Esophagus muscularis mucosa (tissue), 4 donors: ENCODE measurements at regions not wholly inside any gene's neighbourhood (a gene's known extent, or its start where the extent isn't known, plus 50 kb on each side); places are given as distances from the start of the nearest gene placed in this dataset.

Experiments
- DNase-seq: peaks from one replicate; pipeline ENCODE4 v3.0.0-alpha.2; 2017; ENCODE audit errors: extremely low spot score
- H3K27ac ChIP-seq, 4 donors: fragments of 200-600 bp; sonication (generic); replicated peaks in 1 of 4; 1 replicate in 3 of 4; 2 replicates in 1 of 4; pipeline ENCODE4 v1.5.1; 2016 to 2019; ENCODE audit warnings: mild to moderate bottlenecking in 1 of 4
- H3K27me3 ChIP-seq, 4 donors: fragments of 200-600 bp; sonication (generic); one replicate each; pipeline versions ENCODE4 v1.5.1 to v1.6.0; 2016 to 2019
- H3K36me3 ChIP-seq, 4 donors: fragments of 200-600 bp; sonication (generic); one replicate each; pipeline ENCODE4 v1.5.1; 2016 to 2019
- H3K4me1 ChIP-seq, 4 donors: fragments of 200-600 bp; sonication (generic); one replicate each; pipeline ENCODE4 v1.5.1; 2016 to 2019
- H3K4me3 ChIP-seq, 4 donors: fragments of 200-600 bp; sonication (generic); 1 replicate in 2 of 4; 2 replicates in 2 of 4; pipeline ENCODE4 v1.5.1; 2016 to 2019; ENCODE audit warnings: mild to moderate bottlenecking in 4 of 4, moderate library complexity in 1 of 4
- H3K9me3 ChIP-seq, 4 donors: fragments of 200-600 bp; sonication (generic); 1 replicate in 3 of 4; 2 replicates in 1 of 4; pipeline ENCODE4 v1.5.1; 2016 to 2019
- EP300 ChIP-seq: sonication (generic); formaldehyde crosslinking; IDR thresholded peaks from one replicate; pipeline ENCODE4 v1.6.1; 2017; ENCODE audit warnings: antibody characterized with exemption
- POLR2A ChIP-seq: fragments of 450-650 bp; IDR thresholded peaks from one replicate; pipeline ENCODE4 v1.6.1; 2017; ENCODE audit warnings: antibody characterized with exemption, moderate library complexity, mild to moderate bottlenecking, low read depth
- POLR2AphosphoS5 ChIP-seq, 2 donors: sonication (generic); formaldehyde crosslinking; IDR thresholded peaks; one replicate each; pipeline ENCODE4 v1.6.1; 2017; ENCODE audit warnings: antibody characterized with exemption in 2 of 2
- WGBS: methylation state at CpG from one replicate; pipeline ENCODE4 v1.1.5; 2018; 5-methylcytosine and 5-hydroxymethylcytosine counted together
- intact Hi-C: fragments of 100-400 bp; cut with DNase I; formaldehyde crosslinking; loops from one replicate; pipeline ENCODE4 v1.15.1; 2023
- TF ChIP-seq, protein P1 (sequence below), 3 experiments: fragments of 200-600 bp in 2 of 3; fragments of 450-650 bp in 1 of 3; sonication (generic) in 2 of 3; IDR thresholded peaks; one replicate each; pipeline ENCODE4 v1.5.1; 2017 to 2019; ENCODE audit warnings: antibody characterized with exemption in 3 of 3, mild to moderate bottlenecking in 2 of 3, moderate library complexity in 1 of 3

- no peak for DNase-seq
- H3K36me3 ChIP-seq = no peaks in the 10 kb centered on the region
- TF ChIP-seq, protein P1, sequence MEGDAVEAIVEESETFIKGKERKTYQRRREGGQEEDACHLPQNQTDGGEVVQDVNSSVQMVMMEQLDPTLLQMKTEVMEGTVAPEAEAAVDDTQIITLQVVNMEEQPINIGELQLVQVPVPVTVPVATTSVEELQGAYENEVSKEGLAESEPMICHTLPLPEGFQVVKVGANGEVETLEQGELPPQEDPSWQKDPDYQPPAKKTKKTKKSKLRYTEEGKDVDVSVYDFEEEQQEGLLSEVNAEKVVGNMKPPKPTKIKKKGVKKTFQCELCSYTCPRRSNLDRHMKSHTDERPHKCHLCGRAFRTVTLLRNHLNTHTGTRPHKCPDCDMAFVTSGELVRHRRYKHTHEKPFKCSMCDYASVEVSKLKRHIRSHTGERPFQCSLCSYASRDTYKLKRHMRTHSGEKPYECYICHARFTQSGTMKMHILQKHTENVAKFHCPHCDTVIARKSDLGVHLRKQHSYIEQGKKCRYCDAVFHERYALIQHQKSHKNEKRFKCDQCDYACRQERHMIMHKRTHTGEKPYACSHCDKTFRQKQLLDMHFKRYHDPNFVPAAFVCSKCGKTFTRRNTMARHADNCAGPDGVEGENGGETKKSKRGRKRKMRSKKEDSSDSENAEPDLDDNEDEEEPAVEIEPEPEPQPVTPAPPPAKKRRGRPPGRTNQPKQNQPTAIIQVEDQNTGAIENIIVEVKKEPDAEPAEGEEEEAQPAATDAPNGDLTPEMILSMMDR (IDR thresholded peaks at IDR 0.05) = no peak
- TF ChIP-seq POLR2A (no peak), POLR2AphosphoS5 (IDR thresholded peaks at IDR 0.05) (no peak), EP300 (no peak)
- no peaks in the 10 kb centered on the region for H3K27me3 ChIP-seq
- 32% methylated on average over 3 of the region's 3 CpGs for WGBS
- intact Hi-C loops = no loop called here
- no peaks in the 10 kb centered on the region for H3K4me1 ChIP-seq
- no peaks in the 10 kb centered on the region for H3K9me3 ChIP-seq
- H3K4me3 ChIP-seq = no peak overlapping the region
- H3K27ac ChIP-seq = no peak overlapping the region
Observed at GRCh38 chr1:88378560-88378959, 305.5 kb upstream of the PKN2 start.

DNA sequence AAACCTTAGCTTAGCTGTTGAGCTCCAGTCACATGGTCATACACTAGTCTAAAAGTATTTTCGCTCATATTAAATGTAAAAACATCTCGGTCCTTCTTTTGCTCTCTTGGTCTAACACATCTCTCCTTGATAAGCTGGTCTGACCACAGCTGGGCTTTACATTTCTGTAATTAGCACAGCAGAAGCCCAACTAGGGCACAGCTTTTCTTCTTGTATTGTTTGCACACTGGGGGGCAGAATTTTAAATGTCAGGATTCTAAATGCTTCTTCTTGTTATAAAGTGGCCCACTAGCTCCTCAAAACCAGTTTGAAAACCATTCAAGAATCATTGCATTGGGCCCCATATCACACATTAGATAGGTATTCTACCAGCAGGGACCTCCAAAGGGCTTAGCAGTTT, 289.1 kb upstream of the PKN2 start:
- H3K9me3 ChIP-seq = no peaks in the 10 kb centered on the region
- no peak overlapping the region for H3K4me3 ChIP-seq
- H3K27ac ChIP-seq = no peak overlapping the region
- no peaks in the 10 kb centered on the region for H3K4me1 ChIP-seq
- DNase-seq = no peak
- no peaks in the 10 kb centered on the region for H3K36me3 ChIP-seq
- TF ChIP-seq POLR2AphosphoS5 (IDR thresholded peaks at IDR 0.05) = no peak
- TF ChIP-seq EP300 = no peak
- TF ChIP-seq, protein P1 (IDR thresholded peaks at IDR 0.05) = no peak
- TF ChIP-seq POLR2A = no peak
- no peaks in the 10 kb centered on the region for H3K27me3 ChIP-seq
- 72% methylated on average over 2 of the region's 2 CpGs for WGBS
- intact Hi-C loops = no loop called here

DNA sequence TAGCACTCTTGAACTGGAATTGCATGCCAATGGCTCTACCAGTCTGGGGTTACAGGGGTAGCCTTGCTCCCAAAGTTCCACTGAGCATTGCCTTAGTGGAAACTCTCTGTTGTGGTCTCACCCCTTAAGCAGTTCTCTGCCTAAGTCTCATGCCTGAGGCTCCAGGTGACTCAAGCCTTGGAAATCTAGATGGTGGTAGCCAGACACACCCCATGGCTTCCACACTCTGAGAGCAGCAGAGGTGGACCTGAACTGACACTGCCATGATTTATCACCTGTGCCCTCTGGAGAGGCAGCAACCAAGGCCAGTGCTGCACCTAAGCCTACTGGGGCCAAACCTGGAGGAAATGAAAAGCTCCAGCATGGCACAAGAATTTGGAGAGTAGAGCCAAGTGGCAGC, 285.7 kb upstream of the PKN2 start:
- TF ChIP-seq EP300 (no peak), POLR2A (no peak), POLR2AphosphoS5 (IDR thresholded peaks at IDR 0.05) (no peak)
- TF ChIP-seq, protein P1 (IDR thresholded peaks at IDR 0.05) = no peak
- Histone ChIP-seq H3K27ac (no peak overlapping the region), H3K4me3 (no peak overlapping the region)

GRCh38 chr1:88399690-88400089, 284.4 kb upstream of the PKN2 start:
- no peak for TF ChIP-seq POLR2A
- no peak for TF ChIP-seq POLR2AphosphoS5 (IDR thresholded peaks at IDR 0.05)
- TF ChIP-seq EP300 = no peak
- TF ChIP-seq, protein P1 (IDR thresholded peaks at IDR 0.05) = no peak
- no peaks in the 10 kb centered on the region for H3K9me3 ChIP-seq
- no peak for DNase-seq
- no peak overlapping the region for H3K27ac ChIP-seq
- H3K36me3 ChIP-seq = no peaks in the 10 kb centered on the region
- no peaks in the 10 kb centered on the region for H3K27me3 ChIP-seq
- H3K4me1 ChIP-seq = no peaks in the 10 kb centered on the region
- H3K4me3 ChIP-seq = no peak overlapping the region
- intact Hi-C loops = no loop called here
- WGBS = 76% methylated on average over 1 of the region's 1 CpG

More for the DNA sequence above, 285.7 kb upstream of the PKN2 start:
- H3K36me3 ChIP-seq = no peaks in the 10 kb centered on the region
- no peak for DNase-seq
- intact Hi-C loops = no loop called here
- H3K27me3 ChIP-seq = no peaks in the 10 kb centered on the region
- H3K9me3 ChIP-seq = no peaks in the 10 kb centered on the region
- no peaks in the 10 kb centered on the region for H3K4me1 ChIP-seq

DNA sequence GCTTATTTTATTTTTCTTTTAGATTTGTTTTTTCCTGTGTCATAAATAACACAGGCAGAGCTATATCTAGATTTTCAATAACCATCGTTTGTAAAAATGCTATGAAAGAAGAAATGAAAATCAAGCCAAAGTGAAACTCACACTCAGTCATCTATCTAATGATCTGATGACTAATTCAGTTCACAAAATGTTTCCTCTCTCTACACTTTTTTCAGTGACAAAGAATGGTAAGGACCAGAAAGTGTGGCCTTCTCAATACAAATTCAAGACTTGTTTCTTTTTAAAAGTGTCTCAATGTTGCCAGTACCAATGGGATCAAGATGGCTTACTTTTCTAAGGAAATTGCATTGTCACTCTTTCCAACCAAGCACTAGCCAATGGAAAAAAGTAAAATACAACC, 282.8 kb upstream of the PKN2 start:
- H3K4me1 ChIP-seq = no peaks in the 10 kb centered on the region
- DNase-seq = no peak
- H3K27ac ChIP-seq = no peak overlapping the region
- no peak overlapping the region for H3K4me3 ChIP-seq
- WGBS = 71% methylated on average over 1 of the region's 1 CpG
- H3K27me3 ChIP-seq = no peaks in the 10 kb centered on the region
- H3K36me3 ChIP-seq = no peaks in the 10 kb centered on the region
- no peaks in the 10 kb centered on the region for H3K9me3 ChIP-seq
- intact Hi-C loops = no loop called here
- TF ChIP-seq, protein P1 (IDR thresholded peaks at IDR 0.05) = no peak
- TF ChIP-seq POLR2A = no peak
- no peak for TF ChIP-seq EP300
- TF ChIP-seq POLR2AphosphoS5 (IDR thresholded peaks at IDR 0.05) = no peak
